Globus pallidus (tissue), 1 donor: ENCODE measurements at regions not wholly inside any gene's neighbourhood (a gene's known extent, or its start where the extent isn't known, plus 50 kb on each side); places are given as distances from the start of the nearest gene placed in this dataset.
"Not testable (repeated sequence)": the region's sequence is repeated elsewhere in the genome, so short reads cannot be mapped to it uniquely, and the experiment has no call there.

ENCODE experiments used
- DNase-seq: peaks from one replicate; pipeline ENCODE4 v3.0.0-alpha.2; 2015; ENCODE audit warnings: low spot score

GRCh38 chr6:115241373-115241772 is 819.3 kb downstream of the FRK start:
- DNase-seq: no peak

- DNase-seq: no peak
Observed at GRCh38 chr6:115221198-115221597, 839.5 kb downstream of the FRK start.

- no peak for DNase-seq
Observed at GRCh38 chr6:115220551-115221159, 840.0 kb downstream of the FRK start.

DNA sequence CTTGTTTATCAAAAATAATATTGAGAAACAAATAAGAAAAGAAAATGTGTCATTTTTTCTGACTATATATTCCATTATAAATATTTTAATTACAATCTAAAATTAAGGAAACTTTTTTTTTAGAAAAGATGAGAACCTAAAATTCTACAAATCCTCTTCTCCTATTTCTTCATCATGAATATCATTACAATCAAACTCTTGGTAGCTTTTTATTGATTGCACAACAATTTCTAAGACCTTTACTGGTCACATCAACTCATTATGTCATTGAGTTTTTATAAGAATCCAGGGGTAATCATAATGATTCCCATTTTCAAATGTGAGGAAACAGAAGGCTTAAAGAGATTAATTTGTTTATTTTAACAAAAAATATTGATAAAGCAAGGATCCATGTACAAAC is 841.0 kb downstream of the FRK start:
- DNase-seq: no peak

DNA sequence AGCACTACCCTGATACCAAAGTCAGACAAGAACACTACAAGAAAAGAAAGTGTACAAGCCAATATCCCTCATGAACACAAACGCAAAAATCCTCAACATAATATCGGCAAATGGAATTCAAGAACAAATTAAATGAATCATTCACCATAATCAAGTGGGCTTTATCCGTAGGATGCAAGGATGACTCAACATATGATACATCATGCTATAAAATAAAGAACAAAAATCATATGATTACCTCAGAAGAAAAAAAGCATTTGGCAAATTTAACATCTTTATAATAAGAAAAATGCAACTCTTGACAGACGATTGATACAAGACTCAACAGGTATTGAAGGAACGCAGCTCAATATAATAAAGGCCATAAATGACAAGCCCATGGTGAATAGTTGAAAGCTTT is 843.9 kb downstream of the FRK start:
- no peak for DNase-seq

- DNase-seq: no peak
Observed at GRCh38 chr6:115214283-115214682, 846.4 kb downstream of the FRK start.

DNA sequence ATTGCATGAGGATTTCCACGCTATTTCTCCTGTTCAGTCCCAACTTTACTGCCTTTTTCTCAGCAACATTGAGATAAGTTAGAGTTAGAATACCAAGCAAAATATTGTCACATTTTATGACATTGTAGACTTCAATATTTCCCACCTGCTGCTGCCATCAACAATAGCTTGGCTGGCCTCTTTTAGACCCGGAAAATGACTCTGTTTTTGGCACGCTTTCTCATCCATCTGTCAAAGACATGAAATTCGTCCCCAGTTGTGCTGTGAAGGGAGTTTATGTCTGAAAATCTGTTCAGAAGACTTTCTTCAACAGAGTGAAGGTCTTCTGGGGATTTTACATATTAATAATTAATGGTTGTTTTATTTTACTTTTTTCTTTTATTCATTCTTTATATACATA is 857.3 kb downstream of the FRK start:
- no peak for DNase-seq

DNA sequence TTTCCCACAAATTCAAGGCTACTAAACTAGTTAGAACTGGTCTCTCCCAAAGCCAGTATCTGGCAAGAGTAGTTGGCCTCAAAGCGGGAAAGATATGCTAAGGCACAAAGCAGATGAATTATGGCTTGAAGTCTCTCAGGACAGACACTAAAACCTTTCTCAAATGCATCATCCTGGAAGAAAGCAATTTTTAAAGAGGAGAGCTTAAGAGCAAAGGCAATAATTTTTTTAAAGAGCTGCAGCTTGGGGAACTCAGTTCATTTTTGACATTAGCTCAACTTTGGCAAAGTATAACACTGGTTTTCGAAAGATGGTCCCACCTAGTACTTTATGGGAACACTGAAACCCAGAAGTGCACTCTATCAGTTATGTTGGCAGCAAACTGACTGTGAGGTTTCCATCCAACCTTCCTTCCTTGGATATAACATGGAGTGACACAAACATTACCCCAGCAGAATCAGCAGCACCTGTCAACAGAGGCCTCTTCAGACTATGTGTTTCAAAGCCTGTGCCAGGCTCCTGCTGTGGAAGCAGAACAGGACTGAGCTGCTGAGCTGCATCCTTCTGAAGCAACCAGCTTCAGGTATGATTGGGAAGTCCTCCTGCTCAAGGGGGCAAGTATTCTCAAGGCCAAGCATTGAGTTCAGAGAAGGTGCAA is 852.3 kb upstream of the HS3ST5 start:
- no peak for DNase-seq

DNA sequence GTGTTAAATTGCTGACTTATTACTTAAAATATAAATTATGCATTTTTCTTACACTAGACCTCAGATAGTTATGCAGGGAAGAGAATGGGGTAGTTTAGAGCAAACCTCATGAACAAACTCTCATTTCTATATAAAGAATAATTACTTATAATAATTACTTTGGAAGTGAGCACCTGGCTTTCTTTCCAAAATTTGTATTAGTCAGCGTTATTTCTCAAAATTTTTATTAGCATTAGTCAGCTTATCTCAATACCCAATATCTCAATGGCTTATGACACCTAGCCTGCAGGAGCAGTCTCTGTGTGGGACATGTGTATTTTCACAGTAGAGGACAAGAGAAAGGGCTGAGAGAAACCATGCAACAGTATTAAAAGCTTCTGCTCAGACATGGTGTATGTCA is 849.2 kb upstream of the HS3ST5 start:
- DNase-seq: no peak

DNA sequence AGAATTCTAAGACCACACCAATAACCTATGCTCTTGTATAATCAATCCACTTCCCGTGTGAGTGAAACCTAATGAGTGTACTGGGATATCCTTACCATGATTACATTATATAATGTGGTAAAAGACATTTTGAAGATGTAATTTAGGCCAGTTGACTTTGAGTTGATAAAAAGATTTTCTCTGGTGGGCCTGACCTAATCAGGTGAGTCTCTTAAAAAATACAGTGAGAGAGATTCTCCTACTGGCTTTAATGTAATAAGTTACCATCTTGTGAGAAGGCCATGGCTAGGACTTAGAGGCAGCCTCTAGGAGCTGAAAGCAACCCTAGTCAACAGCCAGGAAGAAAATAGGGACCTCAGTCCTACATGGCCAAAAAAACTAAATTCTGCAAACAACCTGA is 847.7 kb upstream of the HS3ST5 start:
- no peak for DNase-seq

GRCh38 chr6:115175456-115175855 is 832.6 kb upstream of the HS3ST5 start:
- not testable (repeated sequence) for DNase-seq

- not testable (repeated sequence) for DNase-seq
Observed at GRCh38 chr6:115165912-115166311, 823.1 kb upstream of the HS3ST5 start.

- no peak for DNase-seq
Observed at GRCh38 chr6:115159733-115160132, 816.9 kb upstream of the HS3ST5 start.

DNA sequence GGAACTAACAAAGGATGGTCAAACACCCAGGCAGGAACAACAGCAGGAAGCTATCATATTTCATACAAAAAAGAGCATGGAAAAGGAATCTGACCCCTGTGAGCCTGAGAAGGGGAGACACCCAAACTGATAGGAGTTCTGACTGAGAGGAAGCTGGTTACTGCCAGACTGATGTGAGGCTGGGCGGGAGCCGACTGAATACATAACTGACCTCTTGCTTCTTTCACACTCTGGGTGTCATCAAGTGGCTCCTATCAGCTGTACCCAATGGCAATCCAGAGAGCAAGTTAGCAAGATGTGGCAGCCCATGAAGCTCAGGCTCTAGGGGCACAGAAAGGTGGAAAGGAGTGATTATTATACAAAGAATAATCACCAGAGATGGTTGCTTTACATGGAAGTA is 795.1 kb upstream of the HS3ST5 start:
- no peak for DNase-seq

- DNase-seq: no peak
Observed at GRCh38 chr6:115133790-115134189, 791.0 kb upstream of the HS3ST5 start.

DNA sequence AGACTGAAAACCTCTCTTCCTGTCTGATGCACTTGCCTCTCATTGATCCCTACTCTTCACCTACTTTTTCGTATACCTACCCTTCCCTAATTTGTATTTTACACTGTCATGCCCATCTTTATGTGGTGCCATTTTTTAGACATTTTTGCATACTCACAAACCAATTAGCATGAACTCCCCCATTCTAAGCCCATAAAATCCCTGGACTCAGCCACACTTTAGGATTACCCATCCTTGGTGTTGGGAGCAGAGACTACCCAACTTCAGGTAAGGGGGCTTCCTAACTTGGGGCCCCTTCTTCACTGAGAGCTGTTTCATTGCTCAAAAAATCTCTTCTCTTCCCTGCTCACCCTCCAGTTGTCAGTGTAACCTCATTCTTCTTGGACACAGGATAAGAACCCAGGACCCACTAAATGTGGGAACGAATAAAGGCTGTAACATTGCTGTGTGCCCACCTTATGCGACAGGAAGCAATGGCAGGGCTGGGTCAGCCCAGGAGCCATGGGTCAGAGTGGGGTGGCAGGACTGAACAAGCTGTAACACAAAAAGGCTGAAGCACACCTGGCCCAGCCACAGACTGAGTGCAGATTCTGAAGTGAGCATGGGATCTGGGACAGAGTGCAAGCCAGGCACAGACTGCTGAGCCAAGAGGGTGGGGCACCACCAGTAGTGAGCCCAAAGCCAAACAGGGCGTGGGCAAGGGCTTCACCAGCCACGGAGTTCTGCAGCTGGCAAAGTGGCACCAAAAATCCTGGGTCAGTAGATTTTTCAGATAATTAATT is 789.1 kb upstream of the HS3ST5 start:
- no peak for DNase-seq

- DNase-seq: not testable (repeated sequence)
Observed at GRCh38 chr6:115121513-115121912, 778.7 kb upstream of the HS3ST5 start.

- DNase-seq: no peak
Observed at GRCh38 chr6:115120391-115120790, 777.6 kb upstream of the HS3ST5 start.

DNA sequence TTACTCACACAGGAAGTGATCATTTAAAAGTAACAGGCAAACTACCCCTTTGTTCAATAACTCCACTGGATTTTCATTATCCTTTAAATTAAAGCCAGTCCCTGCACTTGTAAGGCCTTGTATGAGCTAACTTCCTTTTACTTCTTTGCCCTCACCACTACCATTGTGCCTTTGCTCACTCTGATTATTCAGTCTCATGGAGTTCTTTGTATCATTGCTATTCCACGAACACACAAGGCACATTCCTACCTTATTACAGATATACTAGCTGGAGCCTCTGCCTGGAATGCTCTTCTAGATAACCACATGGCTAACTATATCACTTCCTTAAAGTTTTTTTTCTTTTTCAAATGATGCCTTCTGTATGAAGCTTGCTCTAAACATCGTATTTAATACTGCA is 748.6 kb upstream of the HS3ST5 start:
- DNase-seq: no peak

DNA sequence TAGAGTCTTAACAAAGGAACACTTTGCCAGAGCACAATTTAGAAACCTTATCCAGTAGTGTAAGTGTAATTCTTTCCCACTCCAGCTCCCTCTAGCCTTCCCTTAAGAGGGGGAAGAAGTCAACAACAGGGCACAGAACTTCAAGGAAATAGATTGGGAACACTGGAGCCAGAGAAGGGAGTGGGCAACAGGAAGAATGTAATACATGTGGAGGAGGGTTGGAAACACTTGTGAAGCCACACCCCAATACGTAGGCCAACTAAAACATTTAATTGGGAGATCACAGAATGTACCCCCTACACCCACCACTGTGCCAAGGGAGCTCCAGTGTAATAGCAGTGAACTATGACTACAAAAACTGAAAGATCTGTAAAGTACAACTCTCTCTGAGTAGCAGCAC is 735.7 kb upstream of the HS3ST5 start:
- DNase-seq: no peak

- DNase-seq: no peak
Observed at GRCh38 chr6:115071962-115072361, 729.1 kb upstream of the HS3ST5 start.

GRCh38 chr6:115067690-115068447 is 725.0 kb upstream of the HS3ST5 start:
- DNase-seq: no peak

DNA sequence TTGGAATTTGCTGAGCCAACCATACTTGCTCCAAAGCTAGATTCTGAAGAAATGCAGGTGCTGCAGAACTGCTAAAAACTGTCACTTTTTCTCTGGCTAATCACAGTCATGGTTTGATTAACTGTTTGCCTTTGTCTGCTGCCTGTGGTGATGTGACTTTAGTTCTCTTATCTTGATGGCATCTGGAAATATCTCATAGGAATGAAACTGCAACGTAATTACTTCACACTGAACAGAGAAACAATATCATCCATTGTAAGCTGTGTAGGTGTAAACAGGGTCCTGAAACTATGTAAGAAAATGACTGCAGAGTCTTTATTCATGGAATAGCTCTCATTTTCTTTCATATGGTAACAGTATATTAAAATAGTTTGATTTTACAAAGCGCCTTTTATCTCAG is 721.9 kb upstream of the HS3ST5 start:
- DNase-seq: no peak
